ENCODE measurements at regions not wholly inside any gene's neighbourhood (a gene's known extent, or its start where the extent isn't known, plus 50 kb on each side); places are given as distances from the start of the nearest gene placed in this dataset.
"Not testable (repeated sequence)": the region's sequence is repeated elsewhere in the genome, so short reads cannot be mapped to it uniquely, and the experiment has no call there.

DNA sequence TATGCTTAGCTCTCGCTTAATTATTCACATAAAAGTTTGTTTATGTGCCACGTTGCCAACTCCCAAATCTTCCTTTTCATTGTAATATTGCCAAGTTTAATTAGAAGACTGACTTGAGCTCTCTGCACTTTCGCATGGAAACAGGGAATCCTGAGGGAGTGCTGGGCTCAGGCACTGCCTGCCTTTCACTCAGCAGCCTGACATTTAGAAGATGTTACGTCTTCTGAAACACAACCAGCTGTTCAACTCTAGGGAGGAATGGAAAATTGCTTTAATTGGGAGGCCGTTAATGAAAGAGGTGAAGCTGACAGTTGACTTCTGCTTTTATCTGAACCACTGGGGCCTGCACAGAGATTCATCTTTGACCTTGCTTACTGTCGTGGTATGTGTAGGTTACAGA, 77.4 kb upstream of the MTHFD1L start:
- no peaks in the 10 kb centered on the region for H3K9me3 ChIP-seq (replicated peaks; ENCODE audit: low read length)
- no peaks in the 10 kb centered on the region for H3K36me3 ChIP-seq (ENCODE audit: insufficient read depth, low read length)
- no peak overlapping the region for H3K9ac ChIP-seq (ENCODE audit: low read depth, low read length)

DNA sequence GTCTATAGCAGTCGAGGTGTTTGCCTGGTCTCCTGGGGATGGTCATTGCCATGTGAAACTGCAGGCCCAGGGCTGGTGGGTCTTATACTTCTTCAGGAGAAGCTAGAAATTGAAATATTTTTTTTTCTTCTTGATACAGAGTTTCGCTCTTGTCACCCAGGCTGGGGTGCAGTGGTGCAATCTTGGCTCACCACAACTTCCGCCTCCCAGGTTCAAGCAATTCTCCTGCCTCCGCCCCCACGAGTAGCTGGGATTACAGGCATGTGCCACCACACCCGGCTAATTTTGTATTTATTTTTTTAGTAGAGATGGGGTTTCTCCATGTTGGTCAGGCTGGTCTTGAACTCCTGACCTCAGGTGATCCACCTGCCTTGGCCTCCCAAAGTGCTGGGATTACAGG, 75.6 kb upstream of the MTHFD1L start:
- not testable (repeated sequence) for H3K9me3 ChIP-seq (replicated peaks; ENCODE audit: low read length); H3K4me2 ChIP-seq (ENCODE audit: low read length); H3K36me3 ChIP-seq (ENCODE audit: insufficient read depth, low read length); H3K27me3 ChIP-seq (ENCODE audit: control insufficient read depth, insufficient read depth, low read length); H3K9ac ChIP-seq (ENCODE audit: low read depth, low read length); H3K4me1 ChIP-seq (ENCODE audit: control insufficient read depth, insufficient read depth, low read length); H3K4me3 ChIP-seq (ENCODE audit: low read length)

More for the DNA sequence above, 77.4 kb upstream of the MTHFD1L start:
- H3K4me2 ChIP-seq (ENCODE audit: low read length) = no peak overlapping the region
- H3K27me3 ChIP-seq (ENCODE audit: control insufficient read depth, insufficient read depth, low read length) = peaks cover 3% of the 10 kb centered on the region
- H3K4me3 ChIP-seq (ENCODE audit: low read length) = no peak overlapping the region
- no peaks in the 10 kb centered on the region for H3K4me1 ChIP-seq (ENCODE audit: control insufficient read depth, insufficient read depth, low read length)

DNA sequence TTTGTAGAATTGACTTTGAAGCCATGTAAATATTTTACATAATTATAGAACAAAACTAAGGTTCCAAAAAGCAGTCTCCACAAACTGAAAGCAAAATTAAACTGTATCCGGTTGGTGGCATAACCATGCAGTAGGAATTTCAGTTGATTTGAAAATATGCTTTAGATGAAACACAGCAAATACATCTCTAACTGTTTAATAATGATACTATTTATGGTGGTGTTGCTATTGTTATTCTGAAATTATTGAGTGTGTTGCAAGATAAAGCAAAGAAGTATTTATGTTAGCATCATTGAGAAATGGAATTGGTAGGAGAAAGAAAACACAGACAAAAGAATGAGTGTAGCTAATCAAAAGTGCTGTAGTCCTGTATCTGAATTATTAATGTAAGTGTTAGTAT, 73.8 kb upstream of the MTHFD1L start:
- no peak overlapping the region for H3K4me2 ChIP-seq (ENCODE audit: low read length)
- H3K4me1 ChIP-seq (ENCODE audit: control insufficient read depth, insufficient read depth, low read length) = no peaks in the 10 kb centered on the region
- peaks cover 3% of the 10 kb centered on the region for H3K27me3 ChIP-seq (ENCODE audit: control insufficient read depth, insufficient read depth, low read length)
- no peak overlapping the region for H3K4me3 ChIP-seq (ENCODE audit: low read length)
- no peak overlapping the region for H3K9ac ChIP-seq (ENCODE audit: low read depth, low read length)
- no peaks in the 10 kb centered on the region for H3K36me3 ChIP-seq (ENCODE audit: insufficient read depth, low read length)
- no peaks in the 10 kb centered on the region for H3K9me3 ChIP-seq (replicated peaks; ENCODE audit: low read length)

DNA sequence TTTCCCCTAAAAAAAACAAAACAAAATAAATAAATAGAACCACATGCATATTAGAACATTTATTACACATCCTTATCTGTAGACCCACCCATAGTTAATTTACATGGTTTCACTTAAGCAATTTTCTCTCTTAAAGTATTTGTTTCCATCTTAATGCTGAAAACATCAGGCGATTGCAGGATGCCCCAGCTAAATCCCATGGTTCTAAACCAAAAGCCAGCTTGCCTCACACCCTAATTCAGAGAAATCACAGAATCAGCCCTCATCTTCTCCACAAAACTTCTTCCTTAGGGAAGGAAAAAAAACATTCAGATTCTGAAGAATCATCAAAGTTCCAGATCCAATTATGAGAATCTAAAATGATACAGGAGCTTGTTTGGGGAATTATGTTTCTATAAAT, 67.6 kb upstream of the MTHFD1L start:
- Histone ChIP-seq H3K36me3 (ENCODE audit: insufficient read depth, low read length) (no peaks in the 10 kb centered on the region), H3K9me3 (replicated peaks; ENCODE audit: low read length) (no peaks in the 10 kb centered on the region), H3K9ac (ENCODE audit: low read depth, low read length) (no peak overlapping the region), H3K4me3 (ENCODE audit: low read length) (no peak overlapping the region), H3K27me3 (ENCODE audit: control insufficient read depth, insufficient read depth, low read length) (no peaks in the 10 kb centered on the region), H3K4me1 (ENCODE audit: control insufficient read depth, insufficient read depth, low read length) (no peaks in the 10 kb centered on the region), H3K4me2 (ENCODE audit: low read length) (no peak overlapping the region)

DNA sequence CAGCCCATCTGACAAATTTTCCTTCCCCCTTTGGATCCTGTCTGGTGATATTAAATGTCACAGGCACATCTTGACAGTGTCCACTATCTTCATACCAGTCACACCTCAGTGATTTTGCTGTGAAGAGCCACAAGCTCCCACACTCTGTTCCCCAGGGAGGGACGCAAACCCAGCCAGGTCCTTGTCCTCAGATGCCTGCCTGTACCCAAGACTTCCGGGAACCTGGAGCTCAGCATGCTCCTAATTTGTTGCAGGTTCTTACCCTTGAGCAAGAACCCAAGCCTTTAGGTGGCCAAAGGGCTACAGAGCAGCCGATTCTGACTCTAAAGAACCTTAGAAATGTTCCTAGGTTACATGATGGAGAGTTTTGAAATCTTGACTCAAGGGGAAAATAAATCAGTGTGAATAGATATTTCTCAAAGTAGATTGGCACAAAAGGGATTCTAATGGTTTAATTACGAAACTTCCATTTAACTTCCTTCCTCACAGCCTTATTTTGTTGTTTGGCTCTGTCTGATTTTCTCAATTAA, 66.2 kb upstream of the MTHFD1L start:
- H3K36me3 ChIP-seq (ENCODE audit: insufficient read depth, low read length) = no peaks in the 10 kb centered on the region

DNA sequence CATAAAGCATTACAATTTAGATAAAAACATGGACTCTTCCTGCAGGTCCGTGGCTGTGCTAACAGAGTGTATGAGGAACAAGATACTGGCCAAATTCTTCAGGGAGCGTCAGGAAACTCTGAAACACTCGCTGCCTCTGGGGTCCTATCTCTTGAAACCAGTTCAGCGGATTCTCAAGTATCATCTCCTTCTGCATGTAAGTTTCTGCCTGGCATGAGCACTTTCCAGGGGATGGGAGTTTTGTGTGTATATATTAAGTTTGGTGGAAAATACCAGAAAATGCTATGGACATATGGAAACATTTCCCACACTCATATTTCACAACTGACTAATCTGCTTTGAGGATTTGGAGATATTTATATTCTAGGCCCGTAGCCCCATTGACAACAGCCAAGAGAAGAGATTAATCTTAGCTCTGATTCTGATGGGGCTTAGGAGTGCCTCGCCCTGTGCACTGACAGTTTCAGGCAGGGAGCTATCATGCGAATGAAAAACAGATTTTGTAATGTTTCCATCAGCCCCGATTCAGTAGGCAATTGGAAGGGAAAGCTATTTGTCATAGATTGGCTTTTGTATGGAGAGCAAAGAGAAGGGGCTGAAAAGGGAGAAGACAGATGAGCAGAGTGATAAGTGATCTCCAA, 64.7 kb upstream of the MTHFD1L start:
- Histone ChIP-seq H3K4me2 (ENCODE audit: low read length) (no peak overlapping the region), H3K27me3 (ENCODE audit: control insufficient read depth, insufficient read depth, low read length) (no peaks in the 10 kb centered on the region), H3K9ac (ENCODE audit: low read depth, low read length) (no peak overlapping the region), H3K4me3 (ENCODE audit: low read length) (no peak overlapping the region), H3K9me3 (replicated peaks; ENCODE audit: low read length) (no peaks in the 10 kb centered on the region), H3K36me3 (ENCODE audit: insufficient read depth, low read length) (no peaks in the 10 kb centered on the region), H3K4me1 (ENCODE audit: control insufficient read depth, insufficient read depth, low read length) (no peaks in the 10 kb centered on the region)

More for the DNA sequence above, 66.2 kb upstream of the MTHFD1L start:
- H3K4me1 ChIP-seq (ENCODE audit: control insufficient read depth, insufficient read depth, low read length) = no peaks in the 10 kb centered on the region
- no peak overlapping the region for H3K4me2 ChIP-seq (ENCODE audit: low read length)
- no peak overlapping the region for H3K9ac ChIP-seq (ENCODE audit: low read depth, low read length)
- no peaks in the 10 kb centered on the region for H3K27me3 ChIP-seq (ENCODE audit: control insufficient read depth, insufficient read depth, low read length)
- no peak overlapping the region for H3K4me3 ChIP-seq (ENCODE audit: low read length)
- no peaks in the 10 kb centered on the region for H3K9me3 ChIP-seq (replicated peaks; ENCODE audit: low read length)

DNA sequence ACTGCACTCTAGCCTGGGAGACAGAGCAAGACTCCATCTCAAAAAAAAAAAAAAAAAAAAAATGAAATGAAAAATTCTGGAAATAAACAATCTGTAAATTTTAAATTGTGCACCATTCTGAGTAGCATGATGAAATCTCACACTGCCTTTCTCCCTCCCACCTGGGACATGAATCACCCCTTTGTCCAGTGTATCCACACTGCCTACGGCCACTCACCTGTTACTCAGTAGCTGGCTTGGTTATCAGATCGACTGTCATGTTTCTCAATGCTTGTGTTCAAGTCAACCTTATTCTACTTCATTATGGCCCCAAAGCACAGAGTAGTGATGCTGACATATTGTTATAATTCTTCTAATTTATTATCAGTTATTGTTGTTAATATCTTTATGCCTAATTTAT, 58.7 kb upstream of the MTHFD1L start:
- Histone ChIP-seq H3K4me1 (ENCODE audit: control insufficient read depth, insufficient read depth, low read length) (no peaks in the 10 kb centered on the region), H3K4me3 (ENCODE audit: low read length) (no peak overlapping the region), H3K9ac (ENCODE audit: low read depth, low read length) (no peak overlapping the region), H3K9me3 (replicated peaks; ENCODE audit: low read length) (no peaks in the 10 kb centered on the region), H3K4me2 (ENCODE audit: low read length) (no peak overlapping the region), H3K27me3 (ENCODE audit: control insufficient read depth, insufficient read depth, low read length) (peaks cover 3% of the 10 kb centered on the region), H3K36me3 (ENCODE audit: insufficient read depth, low read length) (no peaks in the 10 kb centered on the region)

DNA sequence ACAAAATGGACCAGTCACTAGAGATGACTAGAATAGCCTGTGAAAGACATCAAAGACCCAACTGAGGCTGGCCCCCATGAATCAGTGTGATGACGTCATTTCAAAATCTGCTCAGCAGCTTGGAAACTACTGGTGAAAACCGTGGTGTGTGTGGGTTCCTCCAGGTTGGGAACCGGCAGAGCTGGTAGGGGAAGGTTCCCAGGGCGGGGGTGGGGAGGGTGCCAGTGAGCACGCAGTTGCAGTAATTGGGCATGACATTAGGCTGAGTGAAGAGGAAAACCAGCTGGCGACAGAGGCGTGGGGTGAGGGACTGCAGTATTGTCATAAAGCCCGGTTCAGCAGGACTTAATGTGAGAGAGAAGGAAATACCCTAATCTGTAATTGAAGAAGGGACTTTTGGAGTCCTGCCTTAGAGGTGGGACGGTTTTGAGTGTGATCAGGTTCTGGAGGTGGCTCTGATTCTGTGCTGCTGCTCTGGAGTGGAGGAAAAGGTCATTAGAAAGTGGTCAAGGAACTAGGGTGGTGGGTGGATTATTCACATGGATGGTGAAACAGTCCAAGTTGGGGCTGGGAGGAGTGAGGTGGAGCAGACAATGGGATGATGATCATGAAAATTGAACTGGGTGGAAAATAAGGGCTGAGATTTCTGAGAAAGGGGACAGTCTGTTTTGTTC, 52.0 kb upstream of the MTHFD1L start:
- Histone ChIP-seq H3K36me3 (ENCODE audit: insufficient read depth, low read length) (no peaks in the 10 kb centered on the region), H3K9ac (ENCODE audit: low read depth, low read length) (no peak overlapping the region), H3K9me3 (replicated peaks; ENCODE audit: low read length) (no peaks in the 10 kb centered on the region), H3K4me3 (ENCODE audit: low read length) (no peak overlapping the region), H3K4me1 (ENCODE audit: control insufficient read depth, insufficient read depth, low read length) (peaks cover 13% of the 10 kb centered on the region), H3K27me3 (ENCODE audit: control insufficient read depth, insufficient read depth, low read length) (peaks cover 3% of the 10 kb centered on the region), H3K4me2 (ENCODE audit: low read length) (peak overlapping the region; percentile 43)

DNA sequence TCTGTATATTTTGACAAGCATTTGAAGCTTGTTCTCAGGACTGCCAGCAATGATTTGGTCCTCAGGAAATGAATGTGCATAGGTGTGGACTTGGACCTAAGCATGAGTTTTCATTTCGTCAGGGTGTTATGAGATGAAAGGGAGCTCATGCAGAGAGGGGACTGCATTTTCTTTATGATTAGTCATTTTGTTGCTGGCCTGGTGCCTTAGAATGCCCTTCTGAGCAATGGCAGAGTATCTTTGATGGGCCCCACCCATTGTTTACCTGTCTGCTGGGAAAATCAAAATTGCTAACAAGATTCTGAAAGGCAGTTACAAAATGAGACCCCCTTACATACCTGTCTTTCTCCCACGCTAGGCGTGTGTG, 51.5 kb upstream of the MTHFD1L start:
- peaks cover 13% of the 10 kb centered on the region for H3K4me1 ChIP-seq (ENCODE audit: control insufficient read depth, insufficient read depth, low read length)
- peak overlapping the region; percentile 43 for H3K4me2 ChIP-seq (ENCODE audit: low read length)
- H3K4me3 ChIP-seq (ENCODE audit: low read length) = no peak overlapping the region
- H3K27me3 ChIP-seq (ENCODE audit: control insufficient read depth, insufficient read depth, low read length) = peaks cover 3% of the 10 kb centered on the region
- no peak overlapping the region for H3K9ac ChIP-seq (ENCODE audit: low read depth, low read length)
- H3K9me3 ChIP-seq (replicated peaks; ENCODE audit: low read length) = no peaks in the 10 kb centered on the region
- no peaks in the 10 kb centered on the region for H3K36me3 ChIP-seq (ENCODE audit: insufficient read depth, low read length)

All from skeletal muscle satellite cell (primary cell).